Fibroblast of skin of right quadriceps (primary cell): ENCODE measurements at regions not wholly inside any gene's neighbourhood (a gene's known extent, or its start where the extent isn't known, plus 50 kb on each side); places are given as distances from the start of the nearest gene placed in this dataset.

Source experiments
- DNase-seq: peaks from one replicate; pipeline ENCODE4 v3.0.0-alpha.2; 2013

GRCh38 chrX:38890326-38890725 lies 89.1 kb downstream of the MID1IP1 start:
- no peak for DNase-seq

GRCh38 chrX:38890963-38891362 lies 89.7 kb downstream of the MID1IP1 start:
- no peak for DNase-seq

DNA sequence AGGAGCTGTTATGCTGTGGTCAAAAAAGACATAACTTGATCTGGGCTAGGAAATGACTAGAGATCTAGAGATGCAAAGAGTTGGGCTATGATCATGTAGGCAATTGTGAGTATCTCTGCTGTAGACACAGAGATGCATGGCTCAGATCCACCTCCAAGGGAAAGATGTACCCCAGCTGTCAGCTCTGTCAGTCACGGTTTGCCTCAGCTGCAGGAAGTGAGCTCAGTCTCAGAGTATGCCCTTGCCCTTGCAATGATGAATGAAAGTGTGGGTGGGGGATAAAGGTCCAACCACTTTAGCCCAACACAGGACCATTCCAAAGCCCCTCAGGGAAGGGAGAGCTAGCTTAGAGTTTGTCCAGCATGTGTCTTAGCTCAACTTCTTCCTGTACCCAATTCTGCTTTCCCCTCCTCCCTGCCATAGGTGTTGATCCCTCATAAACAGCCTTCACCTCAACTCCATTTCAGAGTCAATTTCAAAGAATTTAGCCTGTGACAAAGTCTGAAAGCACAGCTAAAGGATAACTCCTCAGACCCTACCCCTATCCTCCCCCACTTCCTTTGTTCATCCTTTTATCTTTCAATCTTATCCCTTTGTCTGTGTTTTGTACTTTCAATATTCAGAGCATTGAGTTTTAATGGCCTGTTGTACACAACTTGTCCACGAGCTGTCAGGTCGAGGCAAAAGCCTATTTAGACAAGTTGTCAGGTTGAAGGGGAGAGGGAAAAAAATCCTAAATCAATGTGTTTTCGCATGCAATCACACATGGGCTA lies 90.6 kb downstream of the MID1IP1 start:
- DNase-seq: peak; percentile 53

DNA sequence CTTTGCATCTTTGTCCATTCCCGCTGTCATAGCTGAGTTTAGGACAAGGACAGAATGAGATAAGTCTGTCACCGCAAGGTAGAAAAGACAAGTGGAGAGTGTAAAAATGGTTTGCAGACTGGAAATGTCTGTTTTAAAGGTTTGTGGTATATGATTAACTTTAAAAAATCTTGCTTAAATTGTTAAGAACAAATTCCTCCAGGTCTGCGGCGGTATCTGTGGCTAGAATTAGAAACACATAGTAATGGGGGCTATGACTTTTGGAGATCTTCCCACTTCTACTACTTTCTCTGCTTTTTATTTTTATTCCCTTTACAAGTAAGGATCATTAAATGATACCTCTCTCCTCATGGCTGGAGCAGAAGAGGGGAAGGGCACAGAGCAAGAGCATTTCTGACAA lies 92.2 kb downstream of the MID1IP1 start:
- peak; percentile 36 for DNase-seq

DNA sequence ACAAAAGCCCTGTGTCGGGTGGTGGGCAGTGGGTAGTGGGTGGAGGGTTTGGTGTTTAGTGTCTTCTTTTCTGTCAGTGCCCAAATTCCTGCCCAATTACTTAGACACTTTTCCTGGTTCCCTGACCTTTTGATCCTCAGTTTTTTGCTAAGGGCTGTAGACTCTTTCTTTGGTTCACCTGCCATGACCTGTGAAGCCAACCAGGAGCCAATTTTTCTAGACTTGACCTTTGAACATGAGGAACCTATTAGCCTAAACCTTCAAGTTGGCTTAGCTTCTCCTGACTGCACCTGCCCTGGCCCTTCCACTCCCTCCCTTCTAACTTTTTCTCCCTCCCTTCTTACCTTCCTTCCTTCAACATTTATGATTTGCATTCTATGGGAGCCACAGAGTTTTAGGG lies 94.5 kb downstream of the MID1IP1 start:
- DNase-seq: no peak

GRCh38 chrX:38896724-38897298 lies 95.6 kb downstream of the MID1IP1 start:
- no peak for DNase-seq

GRCh38 chrX:38898261-38898660 lies 97.0 kb downstream of the MID1IP1 start:
- DNase-seq: no peak

DNA sequence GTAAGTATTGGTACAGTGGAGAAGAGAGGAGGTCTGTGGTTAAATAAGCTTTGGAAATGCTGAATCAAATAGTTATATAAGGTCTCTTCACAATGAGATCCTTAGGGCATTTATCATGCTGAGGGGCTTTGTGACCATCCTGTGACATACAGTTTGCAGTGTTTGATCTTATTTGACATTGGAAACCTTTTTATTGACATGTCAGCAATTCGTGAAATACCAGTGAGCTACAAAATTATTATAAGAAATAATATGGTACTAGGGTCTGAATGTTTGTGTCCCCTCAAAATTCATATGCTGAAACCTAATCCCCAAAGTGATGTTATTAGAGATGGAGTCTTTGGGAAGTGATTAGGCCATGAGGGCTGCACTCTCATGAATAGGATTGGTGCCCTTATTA lies 98.4 kb downstream of the MID1IP1 start:
- no peak for DNase-seq

- no peak for DNase-seq
Measured at GRCh38 chrX:38900719-38901118, 99.5 kb downstream of the MID1IP1 start.

- DNase-seq: no peak
Measured at GRCh38 chrX:38902972-38903492, 101.8 kb downstream of the MID1IP1 start.

GRCh38 chrX:38916801-38917200 lies 115.5 kb downstream of the MID1IP1 start:
- DNase-seq: no peak

GRCh38 chrX:38917954-38918353 lies 116.7 kb downstream of the MID1IP1 start:
- no peak for DNase-seq

DNA sequence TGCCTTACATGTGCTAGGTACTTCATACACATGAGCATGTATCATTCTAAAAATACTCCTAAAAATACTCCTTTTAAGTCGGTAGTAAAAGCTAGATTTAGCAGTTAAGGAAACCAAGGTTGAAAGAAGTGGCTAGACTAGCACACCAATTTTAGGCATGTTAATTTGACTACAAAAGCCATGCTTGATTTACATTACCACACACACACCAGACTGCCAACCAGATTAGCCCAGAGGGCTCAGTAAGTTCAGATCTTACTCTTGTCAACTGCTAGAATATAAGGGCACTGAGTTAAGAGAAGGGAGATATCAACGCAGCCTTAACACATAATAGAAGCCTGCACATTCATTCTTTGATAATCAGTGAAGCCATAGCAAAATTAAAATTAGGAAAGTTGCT lies 117.9 kb downstream of the MID1IP1 start:
- DNase-seq: no peak

DNA sequence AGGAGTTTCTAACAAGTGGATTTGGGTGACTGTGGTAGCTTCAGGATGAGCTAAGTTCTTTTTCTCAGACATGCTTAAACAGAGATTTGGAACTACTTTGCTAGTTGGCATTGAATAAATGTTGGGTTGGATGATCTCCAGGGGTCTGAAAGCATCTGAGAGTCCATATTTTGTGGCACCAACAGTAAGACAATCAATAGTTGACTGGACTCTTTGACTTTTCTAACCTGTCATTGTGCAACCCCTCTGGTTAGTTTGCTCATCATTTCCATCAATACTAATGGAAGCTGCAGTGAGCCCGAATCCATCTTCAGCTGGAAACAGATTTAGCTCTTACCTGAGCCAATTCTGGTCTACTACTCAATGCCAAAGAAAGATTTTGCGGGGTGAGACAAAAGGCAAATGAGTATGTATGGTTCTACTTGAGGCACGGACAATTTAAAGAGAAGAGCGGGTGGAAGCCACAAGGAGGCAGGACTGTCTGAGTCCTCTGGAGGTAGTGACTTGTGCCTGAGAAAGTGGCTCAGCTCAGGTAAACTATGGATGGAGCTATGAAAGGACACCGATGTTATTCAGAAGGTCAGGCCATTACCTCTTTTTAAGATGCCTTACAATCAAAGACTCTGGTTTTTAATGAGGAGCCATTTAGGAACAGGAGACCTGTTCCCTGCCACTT lies 118.7 kb downstream of the MID1IP1 start:
- DNase-seq: no peak

GRCh38 chrX:38923451-38923969 lies 122.3 kb downstream of the MID1IP1 start:
- DNase-seq: no peak

- no peak for DNase-seq
Measured at GRCh38 chrX:38927592-38927991, 126.3 kb downstream of the MID1IP1 start.

- DNase-seq: peak; percentile 45
Measured at GRCh38 chrX:38929966-38930421, 128.7 kb downstream of the MID1IP1 start.

DNA sequence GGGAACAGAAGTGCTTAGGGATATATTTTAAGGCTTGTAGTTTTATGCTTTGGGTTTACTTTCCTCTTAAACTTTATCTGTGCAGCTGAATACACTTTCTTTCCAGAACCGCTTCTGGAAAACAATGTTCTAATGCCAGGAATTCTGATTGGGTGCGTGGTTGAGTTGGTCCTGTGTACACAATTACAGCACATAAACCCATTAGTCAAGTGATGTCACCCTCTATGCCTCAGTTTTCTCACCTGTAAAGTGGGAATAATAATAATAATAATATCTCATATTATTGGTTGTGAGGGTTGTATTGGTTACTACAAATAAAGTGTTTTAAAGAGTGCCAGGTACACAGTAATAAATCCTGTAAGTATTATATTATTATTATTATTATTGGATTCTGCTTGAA lies 129.2 kb downstream of the MID1IP1 start:
- no peak for DNase-seq

- no peak for DNase-seq
Measured at GRCh38 chrX:38935561-38935960, 134.3 kb downstream of the MID1IP1 start.

- no peak for DNase-seq
Measured at GRCh38 chrX:38937400-38937799, 136.1 kb downstream of the MID1IP1 start.

- DNase-seq: no peak
Measured at GRCh38 chrX:38937926-38938325, 136.7 kb downstream of the MID1IP1 start.

GRCh38 chrX:38939067-38939466 lies 137.8 kb downstream of the MID1IP1 start:
- DNase-seq: peak; percentile 61

GRCh38 chrX:38940547-38940946 lies 139.3 kb downstream of the MID1IP1 start:
- DNase-seq: no peak

DNA sequence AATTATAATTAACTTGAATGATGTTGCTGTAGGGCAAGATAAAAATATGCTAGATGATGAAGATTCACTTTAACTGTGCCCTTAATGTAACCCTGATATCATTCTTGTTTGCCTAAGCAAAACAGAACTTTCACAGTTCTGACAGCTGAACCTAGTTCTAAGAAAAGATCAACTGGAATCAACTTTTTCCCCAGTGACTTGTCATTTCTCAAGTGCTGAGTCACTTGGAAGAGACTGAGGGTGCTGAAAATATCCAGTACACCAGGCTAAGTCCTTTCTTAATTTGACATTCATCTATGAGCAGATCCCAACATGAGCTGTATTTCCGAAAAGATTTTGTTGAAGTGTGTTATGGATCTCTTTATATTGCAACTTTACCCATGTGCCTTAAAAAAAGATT lies 140.4 kb downstream of the MID1IP1 start:
- no peak for DNase-seq
